RWPE2 (cell line): ENCODE measurements at regions not wholly inside any gene's neighbourhood (a gene's known extent, or its start where the extent isn't known, plus 50 kb on each side); places are given as distances from the start of the nearest gene placed in this dataset.

ENCODE experiments used
- ATAC-seq: fragments of 200-7000 bp; cut with Tn5 transposase; 3 replicates; pipeline ENCODE4 v1.9.1; 2021; ENCODE audit warnings: low read depth
- DNase-seq: peaks from one replicate; pipeline ENCODE4 v3.0.0-alpha.2; 2020; ENCODE audit warnings: low spot score
- H3K27ac ChIP-seq: fragments of 450-650 bp; 2 replicates; pipeline ENCODE4 v1.5.1; 2017; ENCODE audit warnings: mild to moderate bottlenecking; ENCODE audit not compliant: poor library complexity, severe bottlenecking
- H3K27me3 ChIP-seq: fragments of 250-450 bp; sonication (Bioruptor Pico); 2 replicates; pipeline ENCODE4 v1.5.1; 2021; ENCODE audit warnings: mild to moderate bottlenecking, moderate library complexity; ENCODE audit not compliant: insufficient read depth, poor library complexity, severe bottlenecking
- H3K36me3 ChIP-seq: fragments of 250-450 bp; sonication (Bioruptor Pico); 2 replicates; pipeline ENCODE4 v1.5.1; 2020; ENCODE audit warnings: low read depth, mild to moderate bottlenecking, moderate library complexity
- H3K4me1 ChIP-seq: fragments of 250-450 bp; sonication (Bioruptor Pico); 2 replicates; pipeline ENCODE4 v1.5.1; 2021; ENCODE audit warnings: mild to moderate bottlenecking, moderate library complexity; ENCODE audit not compliant: insufficient read depth, poor library complexity, severe bottlenecking
- H3K4me3 ChIP-seq: fragments of 250-450 bp; sonication (Bioruptor Pico); 2 replicates; pipeline ENCODE4 v1.5.1; 2021; ENCODE audit warnings: mild to moderate bottlenecking, moderate library complexity; ENCODE audit not compliant: severe bottlenecking
- H3K9me3 ChIP-seq: fragments of 250-450 bp; sonication (Bioruptor Pico); 2 replicates; pipeline ENCODE4 v1.5.1; 2021; ENCODE audit warnings: mild to moderate bottlenecking, moderate library complexity; ENCODE audit not compliant: severe bottlenecking
- CTCF ChIP-seq: fragments of 450-650 bp; IDR thresholded peaks from one replicate; pipeline ENCODE4 v1.5.1; 2017; ENCODE audit warnings: mild to moderate bottlenecking, moderate library complexity; ENCODE audit not compliant: poor library complexity, severe bottlenecking

- Histone ChIP-seq H3K4me3 (no peak overlapping the region), H3K27me3 (no peaks in the 10 kb centered on the region), H3K4me1 (no peaks in the 10 kb centered on the region), H3K9me3 (no peaks in the 10 kb centered on the region), H3K27ac (no peak overlapping the region), H3K36me3 (no peaks in the 10 kb centered on the region)
- no peak for DNase-seq
- TF ChIP-seq CTCF: no peak
- no peak for ATAC-seq
Measured at GRCh38 chr14:40757376-40757950, 849.2 kb upstream of the LRFN5 start.

DNA sequence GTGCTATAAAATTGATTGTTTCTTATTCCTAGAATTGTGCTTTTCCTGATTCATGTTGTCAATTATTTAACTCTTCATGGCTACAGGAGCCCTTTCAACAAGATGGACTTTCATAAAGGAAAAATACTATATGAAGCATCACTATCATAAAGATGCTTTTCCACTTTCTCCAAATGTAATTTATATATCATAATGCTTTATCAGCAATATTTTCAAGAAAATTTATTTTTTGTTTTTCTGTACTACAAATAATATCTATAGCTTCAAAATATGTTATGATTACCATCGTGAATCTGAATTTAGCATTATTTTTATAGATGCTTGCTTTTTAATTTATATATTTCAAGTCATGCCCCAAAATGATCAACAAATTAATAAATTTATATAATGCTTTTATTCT is 873.5 kb upstream of the LRFN5 start:
- no peak for DNase-seq
- Histone ChIP-seq H3K9me3 (peaks cover 2% of the 10 kb centered on the region), H3K36me3 (no peaks in the 10 kb centered on the region), H3K4me1 (no peaks in the 10 kb centered on the region), H3K27ac (no peak overlapping the region), H3K4me3 (no peak overlapping the region), H3K27me3 (no peaks in the 10 kb centered on the region)
- no peak for TF ChIP-seq CTCF
- ATAC-seq: no peak

DNA sequence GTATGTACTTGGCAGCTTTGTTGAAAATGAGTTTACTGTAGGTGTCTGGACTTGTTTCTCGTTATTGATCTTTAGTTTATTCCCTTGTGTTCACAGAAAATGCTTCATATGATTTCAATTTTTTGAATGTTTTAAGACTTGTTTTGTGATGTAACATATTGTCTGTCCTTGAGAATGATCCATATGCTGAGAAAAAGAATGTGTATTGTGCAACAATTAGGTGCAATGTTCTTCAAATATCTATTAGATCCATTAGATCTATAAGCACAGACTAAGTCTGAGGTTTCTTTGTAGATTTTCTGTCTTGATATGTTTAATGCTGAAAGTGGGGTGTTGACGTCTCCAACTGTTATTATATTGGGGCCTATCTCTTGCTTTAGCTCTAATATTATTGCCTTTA is 879.6 kb upstream of the LRFN5 start:
- Histone ChIP-seq H3K4me1 (no peaks in the 10 kb centered on the region), H3K4me3 (no peak overlapping the region), H3K27me3 (no peaks in the 10 kb centered on the region), H3K9me3 (no peaks in the 10 kb centered on the region), H3K27ac (no peak overlapping the region), H3K36me3 (no peaks in the 10 kb centered on the region)
- DNase-seq (no peak), ATAC-seq (no peak)
- no peak for TF ChIP-seq CTCF

DNA sequence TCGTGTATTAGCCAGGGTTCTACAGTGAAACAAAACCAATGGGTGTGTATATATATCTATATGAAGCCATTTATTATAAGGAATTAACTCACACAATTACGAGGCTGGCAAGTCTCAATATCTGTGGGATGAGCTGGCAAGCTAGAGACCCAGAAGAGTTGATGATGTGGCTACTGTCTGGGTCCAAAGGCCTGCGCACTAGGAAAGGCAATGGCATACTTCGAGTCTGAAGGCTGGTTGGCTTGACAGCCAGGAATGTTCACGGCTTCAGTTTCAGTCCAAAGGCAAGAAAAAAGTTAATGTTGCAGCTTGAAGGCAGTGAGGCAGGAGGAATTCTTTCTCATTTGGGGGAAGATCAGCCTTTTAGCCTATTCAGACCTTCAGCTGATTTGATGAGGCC is 893.3 kb upstream of the LRFN5 start:
- H3K27me3 ChIP-seq: no peaks in the 10 kb centered on the region
- H3K27ac ChIP-seq: no peak overlapping the region
- no peak overlapping the region for H3K4me3 ChIP-seq
- no peaks in the 10 kb centered on the region for H3K4me1 ChIP-seq
- no peaks in the 10 kb centered on the region for H3K36me3 ChIP-seq
- peaks cover 6% of the 10 kb centered on the region for H3K9me3 ChIP-seq
- ATAC-seq (no peak), DNase-seq (no peak)
- TF ChIP-seq CTCF: no peak

DNA sequence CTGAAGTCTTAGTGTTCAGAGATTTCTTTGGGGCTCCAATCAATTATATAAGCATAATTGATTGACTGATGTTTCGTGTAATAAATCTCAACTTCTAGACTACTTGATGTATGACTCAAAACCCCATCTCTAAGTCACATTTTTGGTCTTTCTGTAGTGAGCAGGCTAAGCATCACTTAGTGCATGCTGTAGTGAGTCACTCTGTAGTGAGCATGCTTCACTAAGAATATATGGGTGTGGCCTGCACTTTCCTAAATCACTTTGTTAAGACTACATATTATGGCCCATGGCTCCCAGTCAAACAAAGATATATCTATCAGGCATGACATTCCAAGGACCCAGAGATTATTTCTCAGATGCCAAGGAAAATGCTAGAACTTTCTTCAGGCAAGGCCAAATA is 909.4 kb upstream of the LRFN5 start:
- Histone ChIP-seq H3K27ac (no peak overlapping the region), H3K36me3 (no peaks in the 10 kb centered on the region), H3K4me3 (no peak overlapping the region), H3K27me3 (peaks cover 9% of the 10 kb centered on the region), H3K4me1 (no peaks in the 10 kb centered on the region), H3K9me3 (no peaks in the 10 kb centered on the region)
- no peak for TF ChIP-seq CTCF
- DNase-seq (no peak), ATAC-seq (peak; percentile 51; the same call in 1 of the 3 replicates)
